Esophagus squamous epithelium (tissue), 4 donors: ENCODE measurements at regions not wholly inside any gene's neighbourhood (a gene's known extent, or its start where the extent isn't known, plus 50 kb on each side); places are given as distances from the start of the nearest gene placed in this dataset.

Source experiments
- CTCF ChIP-seq, 6 experiments: fragments of 450-650 bp in 4 of 6; fragments of 200-600 bp in 2 of 6; sonication (generic) in 2 of 6; IDR thresholded peaks; one replicate each; pipeline ENCODE4 v1.5.1; 2016 to 2019; ENCODE audit warnings: antibody characterized with exemption in 6 of 6, mild to moderate bottlenecking in 4 of 6, moderate library complexity in 4 of 6
- POLR2A ChIP-seq, 4 donors: fragments of 450-650 bp; IDR thresholded peaks; one replicate each; pipeline ENCODE4 v1.6.1; 2017; ENCODE audit warnings: antibody characterized with exemption in 4 of 4, mild to moderate bottlenecking in 4 of 4, moderate library complexity in 3 of 4

DNA sequence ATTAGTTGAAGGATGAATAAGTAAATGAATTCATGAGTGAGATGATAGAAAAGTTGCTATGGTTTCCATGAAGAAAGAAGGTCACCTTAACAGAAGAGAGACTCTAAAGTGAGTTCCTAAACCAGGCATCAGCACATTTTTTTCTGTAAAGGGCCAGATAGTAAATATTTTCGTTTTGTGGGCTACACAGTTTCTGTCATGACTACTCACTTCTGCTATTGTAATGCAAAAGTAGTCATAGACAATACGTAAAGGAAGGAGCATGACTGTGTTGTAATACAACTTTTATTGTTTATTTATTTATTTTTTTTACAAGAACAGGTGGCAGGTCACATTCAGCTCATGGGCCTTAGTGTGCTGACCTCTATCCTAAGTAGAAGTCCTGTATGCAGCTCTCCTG, 426.1 kb upstream of the DYNLRB2 start:
- TF ChIP-seq CTCF (IDR thresholded peaks at IDR 0.05) (no peak), POLR2A (IDR thresholded peaks at IDR 0.05) (no peak)
